ENCODE measurements at regions not wholly inside any gene's neighbourhood (a gene's known extent, or its start where the extent isn't known, plus 50 kb on each side); places are given as distances from the start of the nearest gene placed in this dataset.

DNA sequence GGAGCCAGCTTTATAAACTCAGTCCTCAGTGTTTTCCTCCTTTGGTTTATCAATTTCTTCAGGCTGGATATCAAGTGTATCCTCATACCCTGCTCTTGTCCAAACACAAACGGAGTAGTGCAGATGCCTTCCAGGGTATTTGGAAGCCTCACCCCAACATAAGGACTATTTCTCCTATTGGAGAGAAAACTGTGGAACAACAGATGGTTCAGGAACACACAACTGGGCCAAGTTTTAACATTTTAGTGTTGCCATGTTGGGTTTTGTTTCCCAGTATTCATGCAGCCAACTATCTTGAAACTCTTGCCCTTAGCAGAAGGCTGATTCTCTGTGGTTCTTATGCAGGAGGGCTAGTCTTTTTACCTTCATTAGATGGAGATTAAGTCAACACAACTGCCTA, 398.1 kb downstream of the GABRB3 start:
- FAIRE-seq: no peak

DNA sequence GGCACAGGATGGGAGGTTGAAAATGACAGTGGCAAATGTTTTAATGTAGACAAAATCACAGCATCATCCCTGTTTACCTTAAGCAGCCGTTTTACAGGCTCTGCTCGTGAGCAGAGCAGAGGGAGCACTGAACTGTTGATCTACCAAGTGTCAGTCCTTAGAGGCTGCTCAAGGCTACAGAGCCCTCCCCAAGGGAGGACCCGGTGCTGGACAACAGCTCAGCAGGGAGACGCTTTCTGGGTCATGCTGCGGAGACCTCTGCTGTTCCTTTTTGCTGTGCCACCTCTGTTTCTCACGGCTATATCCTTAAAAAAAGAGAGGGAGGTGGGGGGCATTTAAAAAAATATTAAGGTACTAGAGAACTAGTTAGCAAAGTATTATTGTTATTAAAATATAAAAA, 400.2 kb downstream of the GABRB3 start:
- no peak for FAIRE-seq

GRCh38 chr15:26365077-26365476, 407.8 kb downstream of the GABRB3 start:
- FAIRE-seq: no peak

DNA sequence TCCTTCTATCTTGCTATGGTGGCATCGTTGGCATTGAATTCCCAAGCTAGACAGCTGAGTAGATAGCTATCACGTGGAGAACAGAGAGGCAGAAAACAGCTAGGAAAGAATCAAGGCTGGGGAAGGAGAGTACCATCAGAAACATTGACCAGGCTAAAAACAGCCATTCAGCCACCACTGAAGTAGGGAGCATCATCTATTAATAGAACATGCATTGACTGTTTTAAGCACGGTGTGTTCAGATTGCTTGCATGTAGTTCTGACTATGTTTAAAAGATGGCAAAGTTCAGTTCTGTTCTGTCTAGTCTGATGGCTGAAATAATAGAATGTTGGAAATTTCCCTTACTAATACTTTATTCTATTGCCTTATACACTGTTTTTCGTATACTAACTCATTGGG, 413.0 kb downstream of the GABRB3 start:
- FAIRE-seq: no peak

DNA sequence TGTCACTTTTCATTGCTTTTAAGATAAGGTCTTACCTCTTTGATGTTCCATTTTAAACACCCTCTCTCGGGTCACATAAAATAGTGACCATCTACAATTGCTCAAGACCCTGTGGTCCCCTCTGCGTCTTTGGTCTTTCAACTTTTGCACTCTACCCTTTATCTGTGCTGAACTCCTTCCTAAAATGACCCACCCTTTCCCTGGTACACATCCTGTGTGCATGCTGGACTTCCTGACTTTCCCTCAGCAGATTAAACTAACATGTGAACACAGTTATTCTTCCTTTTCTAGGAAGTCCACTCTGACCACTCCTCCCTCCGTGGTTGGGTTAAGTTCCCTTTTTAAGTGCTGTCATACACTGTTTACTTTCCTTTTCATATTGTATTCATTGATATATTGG, 414.2 kb downstream of the GABRB3 start:
- no peak for FAIRE-seq

- FAIRE-seq: no peak
Observed at GRCh38 chr15:26357653-26358052, 415.2 kb downstream of the GABRB3 start.

DNA sequence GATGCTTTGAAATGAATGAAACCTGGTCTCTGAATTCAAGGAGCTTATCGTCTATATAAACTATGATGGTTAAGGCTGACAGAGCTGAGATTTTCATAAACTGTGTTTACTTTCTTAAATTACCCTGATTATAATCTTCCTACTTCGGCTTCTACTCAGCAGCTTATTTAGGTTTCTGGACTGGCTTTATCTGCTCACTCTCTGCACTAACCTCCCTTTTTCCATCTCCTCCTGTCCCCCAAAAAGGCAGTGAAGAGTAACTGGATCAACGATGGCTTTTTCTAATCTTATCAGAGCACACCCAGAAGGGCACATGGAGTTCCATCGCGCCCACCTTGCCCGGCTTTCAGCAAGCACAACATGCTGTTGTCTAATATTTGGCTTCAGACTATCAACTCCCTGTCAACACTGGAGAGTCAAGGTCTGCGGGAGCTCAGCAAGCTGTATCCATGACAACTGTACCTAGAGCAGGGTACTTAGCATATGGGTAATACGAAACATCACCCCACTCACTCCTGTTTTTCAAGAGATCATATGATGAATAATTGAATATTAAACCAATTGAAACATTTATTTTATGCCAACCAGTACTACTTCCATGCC, 417.3 kb downstream of the GABRB3 start:
- no peak for FAIRE-seq

DNA sequence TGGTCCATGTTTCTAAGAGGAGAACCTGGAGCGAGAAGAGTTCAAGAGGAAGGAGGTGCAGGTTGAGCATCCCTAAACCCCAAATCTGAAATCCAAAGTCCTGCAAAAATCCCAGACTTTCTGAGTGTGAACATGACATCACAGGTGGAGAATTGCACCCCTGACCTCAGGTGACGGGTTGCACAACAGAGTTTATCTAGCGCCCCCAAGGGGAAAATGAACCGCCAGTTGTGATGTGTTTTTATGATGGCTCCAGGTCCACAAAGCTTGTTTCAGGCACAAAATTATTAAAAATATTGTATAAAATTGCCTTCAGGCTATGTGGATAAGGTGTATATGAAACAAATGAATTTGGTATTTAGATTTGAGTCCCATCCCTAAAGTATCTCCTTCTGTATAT, 420.0 kb downstream of the GABRB3 start:
- no peak for FAIRE-seq

GRCh38 chr15:26352406-26352805, 420.5 kb downstream of the GABRB3 start:
- FAIRE-seq: no peak

GRCh38 chr15:26325495-26325894, 447.4 kb downstream of the GABRB3 start:
- no peak for FAIRE-seq

DNA sequence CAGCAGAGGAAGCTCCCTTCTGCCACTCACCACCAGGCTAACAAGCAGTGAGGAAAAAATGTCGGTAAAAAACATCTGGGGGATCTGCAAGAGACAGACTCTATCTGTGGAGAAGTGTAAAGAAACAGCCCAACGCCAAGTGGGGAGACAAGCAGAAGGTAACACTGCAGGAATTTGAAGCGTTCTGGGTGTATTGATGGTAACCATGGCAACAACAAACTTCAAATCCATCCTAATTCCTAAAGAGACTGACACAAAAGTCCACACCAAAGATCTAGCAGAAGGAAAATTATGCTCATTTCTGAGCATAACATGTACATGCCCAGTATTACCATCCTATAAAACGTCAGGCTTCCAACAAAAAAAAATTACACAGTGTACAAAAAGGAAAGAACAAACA, 449.3 kb downstream of the GABRB3 start:
- no peak for FAIRE-seq

GRCh38 chr15:26318689-26319088, 454.2 kb downstream of the GABRB3 start:
- FAIRE-seq: no peak

DNA sequence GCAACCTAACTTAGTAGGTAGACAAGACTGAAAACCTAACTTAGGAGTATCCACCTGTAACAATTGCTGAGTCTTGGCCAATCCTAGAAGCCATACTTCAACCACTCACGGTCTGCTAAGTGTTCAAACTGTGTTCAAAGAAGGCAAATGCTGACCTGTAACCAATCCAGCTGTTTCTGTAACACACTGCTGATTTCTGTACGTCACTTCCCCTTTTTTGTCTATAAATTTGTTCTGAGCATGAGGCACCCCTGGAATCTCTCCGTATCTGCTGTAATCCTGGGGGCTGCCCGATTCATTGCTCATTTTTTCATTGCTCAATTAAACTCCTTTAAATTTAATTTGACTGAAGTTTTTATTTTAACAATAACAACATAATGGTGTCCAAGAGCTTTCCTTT, 451.4 kb upstream of the ATP10A start:
- FAIRE-seq: no peak

- no peak for FAIRE-seq
Observed at GRCh38 chr15:26311710-26312236, 448.6 kb upstream of the ATP10A start.

GRCh38 chr15:26298659-26299170, 435.6 kb upstream of the ATP10A start:
- FAIRE-seq: no peak

- FAIRE-seq: no peak
Observed at GRCh38 chr15:26298010-26298658, 435.0 kb upstream of the ATP10A start.

DNA sequence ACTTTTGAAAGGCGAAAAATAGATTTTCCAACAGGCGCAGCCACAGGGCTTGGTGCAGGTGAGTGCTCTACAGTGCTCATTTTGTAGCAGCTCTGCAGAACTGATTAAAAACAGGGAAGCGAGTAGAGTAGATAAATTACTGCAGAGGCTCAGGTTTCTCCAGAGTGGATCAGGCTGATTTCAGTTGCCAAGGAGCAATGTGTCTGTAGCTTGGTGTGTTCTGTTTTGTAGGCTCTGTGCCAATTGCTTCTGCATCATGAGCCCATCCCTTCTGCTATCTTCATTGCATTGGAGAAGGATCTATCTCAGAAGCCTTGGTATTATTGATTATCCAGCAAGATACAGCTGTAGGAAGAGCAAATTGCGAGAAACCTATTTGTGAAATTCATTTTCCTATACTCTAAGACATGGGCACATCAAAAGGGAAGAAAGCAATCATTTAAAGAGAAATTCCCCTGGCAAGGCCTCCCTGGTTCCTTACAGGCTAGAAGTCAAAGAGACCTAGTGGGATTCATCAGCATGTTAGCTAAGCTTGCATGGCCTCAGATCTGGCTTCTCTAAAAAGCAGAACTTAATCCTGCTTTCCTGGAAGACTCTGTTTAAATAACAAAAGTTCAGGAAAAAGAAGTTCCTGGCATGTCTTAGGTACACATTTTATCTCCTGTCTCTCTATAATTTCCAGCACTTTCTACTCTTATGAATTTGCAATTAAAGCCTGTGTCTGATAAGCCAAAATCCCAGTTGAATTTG, 432.4 kb upstream of the ATP10A start:
- no peak for FAIRE-seq

DNA sequence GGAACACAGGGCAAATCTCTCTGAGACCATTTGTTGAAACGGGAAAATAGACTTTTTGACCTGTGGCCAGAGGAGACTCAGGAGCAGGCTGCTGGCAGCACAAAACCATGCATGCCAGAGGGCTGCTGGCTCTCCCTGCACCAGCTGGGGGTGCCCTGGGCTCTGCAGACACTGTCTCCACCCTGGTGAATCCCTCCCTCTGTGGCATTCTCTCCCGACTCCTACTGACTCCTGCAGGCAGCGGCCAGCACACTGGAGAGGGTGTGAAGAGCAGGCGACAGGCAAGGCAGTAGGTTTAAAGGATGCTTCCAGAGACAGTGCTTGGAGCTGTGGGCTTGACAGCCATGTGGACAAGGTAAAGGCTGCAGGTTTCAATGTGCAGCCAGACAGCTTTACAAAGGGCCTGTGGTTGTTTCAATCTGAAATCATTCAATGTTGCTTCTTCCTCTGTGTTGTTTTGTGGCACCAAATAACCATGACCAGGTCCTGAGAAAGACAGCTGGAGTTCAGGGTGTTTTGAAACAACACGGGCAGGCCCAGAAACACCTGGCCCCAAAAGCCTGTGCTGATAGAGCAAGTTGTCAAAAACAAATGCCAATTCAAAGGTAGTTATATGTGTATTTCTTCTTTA, 431.0 kb upstream of the ATP10A start:
- FAIRE-seq: no peak

GRCh38 chr15:26287381-26287780, 424.3 kb upstream of the ATP10A start:
- no peak for FAIRE-seq

DNA sequence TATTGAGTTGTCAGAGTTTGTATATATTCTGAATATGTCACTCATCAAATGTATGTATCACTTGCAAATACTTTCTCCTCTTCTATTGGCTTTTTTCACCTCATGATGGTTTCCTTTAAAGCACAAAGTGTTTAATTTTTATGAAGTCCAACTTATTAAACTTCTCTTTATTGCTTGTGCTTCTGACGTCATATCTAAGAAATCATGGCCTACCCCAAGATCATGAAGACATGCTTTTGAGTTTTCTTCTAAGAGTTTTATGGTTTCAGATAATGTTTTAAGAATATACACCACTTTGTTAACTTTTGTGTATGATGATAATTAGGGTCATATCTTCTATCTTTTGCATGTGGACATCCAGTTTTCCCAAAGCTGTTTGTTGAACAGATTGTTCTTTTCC, 417.2 kb upstream of the ATP10A start:
- no peak for FAIRE-seq

- no peak for FAIRE-seq
Observed at GRCh38 chr15:26261966-26262365, 398.8 kb upstream of the ATP10A start.

DNA sequence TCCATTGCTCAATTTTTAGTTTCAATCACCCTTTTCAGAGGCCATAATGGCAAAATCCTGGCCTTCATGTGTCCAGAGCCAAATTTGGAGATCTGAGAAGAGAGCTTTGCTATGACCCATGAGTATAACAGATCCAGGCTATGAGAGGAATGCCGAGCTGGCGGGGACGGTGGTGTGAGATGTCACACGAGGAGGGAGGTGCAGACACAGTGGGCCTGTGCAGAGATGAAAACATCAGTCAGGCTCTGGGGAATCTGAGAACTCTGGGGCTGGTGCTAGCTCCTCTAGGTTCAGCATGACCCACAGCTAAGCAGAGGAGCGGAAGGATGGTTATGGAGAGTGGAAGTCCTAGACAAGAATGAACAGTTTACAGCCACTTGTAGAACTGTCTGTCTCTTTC, 398.3 kb upstream of the ATP10A start:
- FAIRE-seq: no peak

- no peak for FAIRE-seq
Observed at GRCh38 chr15:26260517-26261133, 397.5 kb upstream of the ATP10A start.

Data from A204.1 (cell line).